HEK293 (cell line): ENCODE measurements at regions not wholly inside any gene's neighbourhood (a gene's known extent, or its start where the extent isn't known, plus 50 kb on each side); places are given as distances from the start of the nearest gene placed in this dataset.

Experiments
- CTCF ChIP-seq: fragments of 450-650 bp; formaldehyde crosslinking; IDR thresholded peaks from 2 replicates; pipeline ENCODE4 v1.5.1; 2016; ENCODE audit warnings: missing biosample characterization, missing genetic modification characterization
- GFI1B ChIP-seq: fragments of 450-650 bp; formaldehyde crosslinking; IDR thresholded peaks from 2 replicates; pipeline ENCODE4 v1.5.1; 2016; ENCODE audit warnings: missing biosample characterization, missing genetic modification characterization
- HOXD13 ChIP-seq: sonication (generic); formaldehyde crosslinking; IDR thresholded peaks from 2 replicates; pipeline ENCODE4 v1.8.0; 2022; ENCODE audit warnings: missing genetic modification reagents, borderline replicate concordance
- PATZ1 ChIP-seq: fragments of 450-650 bp; formaldehyde crosslinking; IDR thresholded peaks from 2 replicates; pipeline ENCODE4 v1.5.1; 2016; ENCODE audit warnings: missing biosample characterization, missing genetic modification characterization
- REST ChIP-seq: fragments of 450-650 bp; formaldehyde crosslinking; IDR thresholded peaks from 2 replicates; pipeline ENCODE4 v1.5.1; 2016; ENCODE audit warnings: missing biosample characterization, missing genetic modification characterization
- SP2 ChIP-seq: fragments of 450-650 bp; formaldehyde crosslinking; IDR thresholded peaks from 2 replicates; pipeline ENCODE4 v1.5.1; 2016; ENCODE audit warnings: missing biosample characterization, missing genetic modification characterization
- ZBTB1 ChIP-seq: fragments of 450-650 bp; formaldehyde crosslinking; IDR thresholded peaks from 2 replicates; pipeline ENCODE4 v1.5.1; 2016; ENCODE audit warnings: missing biosample characterization, missing genetic modification characterization
- ZNF391 ChIP-seq: fragments of 450-650 bp; formaldehyde crosslinking; IDR thresholded peaks from 2 replicates; pipeline ENCODE4 v1.5.1; 2016; ENCODE audit warnings: low read depth, missing biosample characterization, missing genetic modification characterization, borderline replicate concordance
- ZNF623 ChIP-seq: fragments of 450-650 bp; formaldehyde crosslinking; IDR thresholded peaks from 2 replicates; pipeline ENCODE4 v1.5.1; 2016; ENCODE audit warnings: missing biosample characterization, missing genetic modification characterization
- ZSCAN23 ChIP-seq: fragments of 450-650 bp; formaldehyde crosslinking; IDR thresholded peaks from 2 replicates; pipeline ENCODE4 v1.5.1; 2016; ENCODE audit warnings: missing biosample characterization, missing genetic modification characterization

- TF ChIP-seq ZNF391 (tag by site-specific recombination) (no peak), SP2 (tag by site-specific recombination) (no peak), ZNF623 (no peak), CTCF (tag by site-specific recombination) (no peak), GFI1B (tag by site-specific recombination) (no peak), PATZ1 (tag by site-specific recombination) (no peak), ZBTB1 (tag by site-specific recombination) (no peak), HOXD13 (no peak), ZSCAN23 (tag by site-specific recombination) (no peak), REST (tag by site-specific recombination) (no peak)
Observed at GRCh38 chr3:96712792-96713191, 101.6 kb upstream of the EPHA6 start.
